ENCODE measurements at regions not wholly inside any gene's neighbourhood (a gene's known extent, or its start where the extent isn't known, plus 50 kb on each side); places are given as distances from the start of the nearest gene placed in this dataset.

- TF ChIP-seq STAT1 (IDR thresholded peaks at IDR 0.05; ENCODE audit: unreplicated experiment) (no peak), CTCF (conservative IDR thresholded peaks at IDR 0.05; ENCODE audit: low read depth in 2 of 2) (no peak), EZH2phosphoT487 (IDR thresholded peaks at IDR 0.05; ENCODE audit: unreplicated experiment) (no peak), POLR2AphosphoS5 (IDR thresholded peaks at IDR 0.05; ENCODE audit: low read depth) (no peak), NANOG (IDR thresholded peaks at IDR 0.05; ENCODE audit: borderline replicate concordance) (no peak), EZH2 (IDR thresholded peaks at IDR 0.05; ENCODE audit: low read depth, unreplicated experiment) (no peak), JUNB (IDR thresholded peaks at IDR 0.05; ENCODE audit: unreplicated experiment) (no peak), CREB1 (CRISPR knock-in tag; IDR thresholded peaks at IDR 0.05; ENCODE audit: low read depth) (no peak), REST (IDR thresholded peaks at IDR 0.05; ENCODE audit: unreplicated experiment) (no peak)
These were observed 950.3 kb downstream of the SORCS1 start for GRCh38 chr10:106214243-106214642.

Measured in GM23338 (cell line).